PC-9 (cell line): ENCODE measurements at regions not wholly inside any gene's neighbourhood (a gene's known extent, or its start where the extent isn't known, plus 50 kb on each side); places are given as distances from the start of the nearest gene placed in this dataset.

Experiments used
- EZH2 ChIP-seq: fragments of 200-600 bp; sonication (generic); IDR thresholded peaks from 2 replicates; pipeline ENCODE4 v1.8.0; 2017; ENCODE audit warnings: antibody characterized with exemption, low read depth
- TF ChIP-seq, protein P1 (sequence below): fragments of 200-600 bp; sonication (generic); conservative IDR thresholded peaks from 2 replicates; pipeline ENCODE4 v1.6.1; 2017; ENCODE audit warnings: mixed run types, antibody characterized with exemption, mild to moderate bottlenecking, moderate library complexity

DNA sequence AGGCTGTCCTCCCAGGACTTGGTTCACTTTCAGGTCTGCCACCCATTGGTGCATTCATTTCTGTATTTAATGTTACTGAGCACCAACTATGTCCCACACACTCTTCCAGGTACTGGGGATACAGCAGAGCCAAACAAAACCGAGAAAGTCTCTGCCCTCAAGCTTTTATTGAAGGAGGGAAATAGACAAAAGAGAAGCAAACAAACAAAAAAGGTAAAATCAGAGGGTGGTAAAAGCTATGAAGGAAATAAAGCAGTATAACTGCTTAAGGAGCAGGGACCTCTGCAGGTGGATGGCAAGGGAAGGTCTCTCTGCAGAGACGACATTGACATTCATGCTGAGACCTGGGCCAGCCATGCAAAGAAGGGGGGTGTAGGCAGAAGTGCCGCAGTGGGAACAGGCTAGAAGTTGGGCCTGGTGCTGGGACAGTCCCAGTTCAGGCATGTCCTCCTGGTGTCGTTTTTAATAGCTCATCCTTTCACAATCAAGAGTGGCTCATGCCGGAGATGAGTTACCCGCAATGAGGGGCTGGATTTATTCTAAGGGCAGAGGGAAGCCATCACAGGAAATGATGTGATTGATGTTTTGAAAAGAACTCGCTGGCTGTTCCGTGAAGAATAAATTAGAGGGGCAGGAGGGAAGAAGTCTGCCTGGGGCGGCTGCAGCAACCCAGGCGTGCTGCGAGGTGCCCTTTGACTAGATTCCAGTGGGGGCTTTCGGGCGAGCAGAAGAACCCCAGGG is 72.8 kb downstream of the IRF2BPL start:
- TF ChIP-seq, protein P1, sequence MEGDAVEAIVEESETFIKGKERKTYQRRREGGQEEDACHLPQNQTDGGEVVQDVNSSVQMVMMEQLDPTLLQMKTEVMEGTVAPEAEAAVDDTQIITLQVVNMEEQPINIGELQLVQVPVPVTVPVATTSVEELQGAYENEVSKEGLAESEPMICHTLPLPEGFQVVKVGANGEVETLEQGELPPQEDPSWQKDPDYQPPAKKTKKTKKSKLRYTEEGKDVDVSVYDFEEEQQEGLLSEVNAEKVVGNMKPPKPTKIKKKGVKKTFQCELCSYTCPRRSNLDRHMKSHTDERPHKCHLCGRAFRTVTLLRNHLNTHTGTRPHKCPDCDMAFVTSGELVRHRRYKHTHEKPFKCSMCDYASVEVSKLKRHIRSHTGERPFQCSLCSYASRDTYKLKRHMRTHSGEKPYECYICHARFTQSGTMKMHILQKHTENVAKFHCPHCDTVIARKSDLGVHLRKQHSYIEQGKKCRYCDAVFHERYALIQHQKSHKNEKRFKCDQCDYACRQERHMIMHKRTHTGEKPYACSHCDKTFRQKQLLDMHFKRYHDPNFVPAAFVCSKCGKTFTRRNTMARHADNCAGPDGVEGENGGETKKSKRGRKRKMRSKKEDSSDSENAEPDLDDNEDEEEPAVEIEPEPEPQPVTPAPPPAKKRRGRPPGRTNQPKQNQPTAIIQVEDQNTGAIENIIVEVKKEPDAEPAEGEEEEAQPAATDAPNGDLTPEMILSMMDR = no peak
- TF ChIP-seq EZH2 = no peak
